ENCODE measurements at regions not wholly inside any gene's neighbourhood (a gene's known extent, or its start where the extent isn't known, plus 50 kb on each side); places are given as distances from the start of the nearest gene placed in this dataset.

DNA sequence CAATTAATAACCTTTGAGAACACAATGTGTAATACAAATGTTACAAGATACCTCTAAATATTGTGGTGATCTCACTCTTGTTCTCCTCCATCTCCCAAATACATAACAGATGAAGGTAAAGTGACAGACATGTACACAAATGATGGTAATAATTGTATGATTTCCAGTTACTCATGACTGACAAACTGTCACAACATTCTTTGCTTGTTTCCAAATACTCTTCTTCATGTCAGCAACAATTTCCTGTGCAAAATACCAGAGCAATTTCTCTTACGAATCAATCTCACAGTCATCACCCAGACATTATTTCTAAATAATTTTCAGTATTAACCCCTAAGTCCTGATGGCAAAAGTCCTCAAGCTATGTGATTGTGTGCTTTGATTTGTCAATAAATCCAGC is 92.9 kb downstream of the RPS12 start:
- Mint-ChIP-seq H3K9me3 (ENCODE audit: insufficient read depth) (no peaks in the 10 kb centered on the region), H3K27me3 (peaks cover 12% of the 10 kb centered on the region), H3K4me3 (no peak overlapping the region), H3K27ac (no peak overlapping the region), H3K4me1 (no peaks in the 10 kb centered on the region)
- H3K79me2 ChIP-seq (ENCODE audit: control insufficient read depth, insufficient read depth, low read length): no peaks in the 10 kb centered on the region
- H3K27ac ChIP-seq (ENCODE audit: low read length in 2 of 2): no peak overlapping the region
- H2AFZ ChIP-seq (ENCODE audit: insufficient read depth, low read depth, low read length, poor library complexity, severe bottlenecking): no peak overlapping the region
- no peaks in the 10 kb centered on the region for H3K4me1 ChIP-seq (ENCODE audit: control insufficient read depth in 2 of 2, insufficient read depth in 2 of 2, low read length in 2 of 2)
- ChIA-PET CTCF (no interaction called here), POLR2A (no interaction called here)
- ATAC-seq (ENCODE audit: low read depth) (no peak), DNase-seq (no peak)
- WGBS (ENCODE audit: insufficient coverage): no CpG with 5 or more reads among the region's 1 CpG
- no peak overlapping the region for H3K4me3 ChIP-seq (ENCODE audit: control extremely low read depth in 1 of 5, extremely low read depth in 1 of 5, insufficient read depth in 1 of 5, low read depth in 2 of 5, low read length in 4 of 5)
- H3K9ac ChIP-seq (ENCODE audit: low read length): no peak overlapping the region
- TF ChIP-seq, protein P1, sequence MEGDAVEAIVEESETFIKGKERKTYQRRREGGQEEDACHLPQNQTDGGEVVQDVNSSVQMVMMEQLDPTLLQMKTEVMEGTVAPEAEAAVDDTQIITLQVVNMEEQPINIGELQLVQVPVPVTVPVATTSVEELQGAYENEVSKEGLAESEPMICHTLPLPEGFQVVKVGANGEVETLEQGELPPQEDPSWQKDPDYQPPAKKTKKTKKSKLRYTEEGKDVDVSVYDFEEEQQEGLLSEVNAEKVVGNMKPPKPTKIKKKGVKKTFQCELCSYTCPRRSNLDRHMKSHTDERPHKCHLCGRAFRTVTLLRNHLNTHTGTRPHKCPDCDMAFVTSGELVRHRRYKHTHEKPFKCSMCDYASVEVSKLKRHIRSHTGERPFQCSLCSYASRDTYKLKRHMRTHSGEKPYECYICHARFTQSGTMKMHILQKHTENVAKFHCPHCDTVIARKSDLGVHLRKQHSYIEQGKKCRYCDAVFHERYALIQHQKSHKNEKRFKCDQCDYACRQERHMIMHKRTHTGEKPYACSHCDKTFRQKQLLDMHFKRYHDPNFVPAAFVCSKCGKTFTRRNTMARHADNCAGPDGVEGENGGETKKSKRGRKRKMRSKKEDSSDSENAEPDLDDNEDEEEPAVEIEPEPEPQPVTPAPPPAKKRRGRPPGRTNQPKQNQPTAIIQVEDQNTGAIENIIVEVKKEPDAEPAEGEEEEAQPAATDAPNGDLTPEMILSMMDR (IDR thresholded peaks at IDR 0.05): no peak
- no peak for TF ChIP-seq EZH2 (IDR thresholded peaks at IDR 0.05; ENCODE audit: borderline replicate concordance, insufficient read depth, low read depth, low read length, poor library complexity, severe bottlenecking)
- intact Hi-C loops (cut with micrococcal nuclease): no loop called here
- no peaks in the 10 kb centered on the region for H3K27me3 ChIP-seq (replicated peaks in 1 of 4; ENCODE audit: control extremely low read depth in 1 of 4, control insufficient read depth in 3 of 4, insufficient read depth in 4 of 4, low read length in 3 of 4)
- no peaks in the 10 kb centered on the region for H3K9me3 ChIP-seq (ENCODE audit: control extremely low read depth in 1 of 3, control insufficient read depth in 2 of 3, insufficient read depth in 1 of 3, low read length in 2 of 3)
- no peak overlapping the region for H3K4me2 ChIP-seq (replicated peaks; ENCODE audit: low read depth, low read length, poor library complexity, severe bottlenecking)
- no peaks in the 10 kb centered on the region for H3K36me3 ChIP-seq (replicated peaks in 1 of 2; ENCODE audit: control extremely low read depth in 1 of 2, control insufficient read depth in 1 of 2, extremely low read depth in 1 of 2, insufficient read depth in 2 of 2, low read length in 1 of 2)
- H4K20me1 ChIP-seq (ENCODE audit: control insufficient read depth, insufficient read depth, low read length, poor library complexity, severe bottlenecking): no peaks in the 10 kb centered on the region

DNA sequence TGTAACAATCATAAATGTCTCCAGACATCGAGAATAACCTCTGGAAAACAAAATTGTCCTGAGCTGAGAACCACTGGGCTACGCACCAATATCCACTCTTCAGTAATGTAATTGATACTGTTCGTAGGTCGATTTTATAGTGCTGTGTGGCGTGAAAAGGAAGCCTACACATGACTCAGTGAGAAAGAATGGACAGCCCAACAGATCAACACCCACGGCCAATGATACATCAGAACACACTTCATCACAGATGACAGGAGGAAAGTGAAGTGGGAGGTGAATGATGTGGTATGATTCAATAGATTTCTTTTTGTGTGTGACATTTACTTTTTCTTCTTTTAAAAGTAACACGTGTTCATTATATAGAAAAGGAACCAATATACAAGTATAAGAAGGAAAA is 93.5 kb downstream of the RPS12 start:
- Histone ChIP-seq H3K9me3 (ENCODE audit: control extremely low read depth in 1 of 3, control insufficient read depth in 2 of 3, insufficient read depth in 1 of 3, low read length in 2 of 3) (no peaks in the 10 kb centered on the region), H2AFZ (ENCODE audit: insufficient read depth, low read depth, low read length, poor library complexity, severe bottlenecking) (no peak overlapping the region), H3K9ac (ENCODE audit: low read length) (no peak overlapping the region), H3K27ac (ENCODE audit: low read length in 2 of 2) (no peak overlapping the region), H3K79me2 (ENCODE audit: control insufficient read depth, insufficient read depth, low read length) (no peaks in the 10 kb centered on the region), H3K4me1 (ENCODE audit: control insufficient read depth in 2 of 2, insufficient read depth in 2 of 2, low read length in 2 of 2) (no peaks in the 10 kb centered on the region), H4K20me1 (ENCODE audit: control insufficient read depth, insufficient read depth, low read length, poor library complexity, severe bottlenecking) (no peaks in the 10 kb centered on the region), H3K4me3 (ENCODE audit: control extremely low read depth in 1 of 5, extremely low read depth in 1 of 5, insufficient read depth in 1 of 5, low read depth in 2 of 5, low read length in 4 of 5) (no peak overlapping the region), H3K27me3 (replicated peaks in 1 of 4; ENCODE audit: control extremely low read depth in 1 of 4, control insufficient read depth in 3 of 4, insufficient read depth in 4 of 4, low read length in 3 of 4) (no peaks in the 10 kb centered on the region), H3K4me2 (replicated peaks; ENCODE audit: low read depth, low read length, poor library complexity, severe bottlenecking) (no peak overlapping the region), H3K36me3 (replicated peaks in 1 of 2; ENCODE audit: control extremely low read depth in 1 of 2, control insufficient read depth in 1 of 2, extremely low read depth in 1 of 2, insufficient read depth in 2 of 2, low read length in 1 of 2) (no peaks in the 10 kb centered on the region)
- CTCF ChIA-PET: no interaction called here
- TF ChIP-seq EZH2 (IDR thresholded peaks at IDR 0.05; ENCODE audit: borderline replicate concordance, insufficient read depth, low read depth, low read length, poor library complexity, severe bottlenecking): no peak
- H3K9me3 Mint-ChIP-seq (ENCODE audit: insufficient read depth): no peaks in the 10 kb centered on the region
- intact Hi-C loops (cut with micrococcal nuclease): no loop called here
- ATAC-seq (ENCODE audit: low read depth) (no peak), DNase-seq (no peak)
- no peaks in the 10 kb centered on the region for H3K4me1 Mint-ChIP-seq
- WGBS (ENCODE audit: insufficient coverage): no CpG with 5 or more reads among the region's 7 CpGs
- POLR2A ChIA-PET: no interaction called here
- no peak overlapping the region for H3K27ac Mint-ChIP-seq
- H3K27me3 Mint-ChIP-seq: peaks cover 7% of the 10 kb centered on the region
- no peak overlapping the region for H3K4me3 Mint-ChIP-seq
